ENCODE measurements at regions not wholly inside any gene's neighbourhood (a gene's known extent, or its start where the extent isn't known, plus 50 kb on each side); places are given as distances from the start of the nearest gene placed in this dataset.

DNA sequence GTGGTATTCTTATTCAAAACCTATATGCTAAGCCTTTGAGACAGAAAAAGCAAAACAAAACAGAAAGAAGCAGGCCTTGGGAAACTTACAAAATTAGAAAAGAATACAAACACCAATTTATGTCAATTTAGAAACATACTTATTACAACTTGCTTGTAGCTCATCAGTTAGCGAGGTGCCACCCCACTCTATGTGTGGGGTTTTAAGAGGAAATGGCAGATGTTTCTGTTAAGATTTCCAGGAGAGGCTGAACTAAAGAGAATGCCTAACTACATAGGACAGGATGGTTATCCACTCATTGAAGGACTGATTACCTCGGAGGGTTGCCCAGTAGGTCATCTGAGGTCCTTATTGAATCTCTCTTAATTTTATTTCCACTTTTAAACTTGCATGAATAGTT, 302.0 kb downstream of the ETS1 start:
- no peak for ATAC-seq
- TF ChIP-seq CSDC2 (CRISPR knock-in tag; IDR thresholded peaks at IDR 0.05) (no peak), ESRRG (CRISPR knock-in tag; IDR thresholded peaks at IDR 0.05) (no peak), PATZ1 (CRISPR knock-in tag; IDR thresholded peaks at IDR 0.05; ENCODE audit: borderline replicate concordance) (no peak), CSRNP3 (CRISPR knock-in tag; IDR thresholded peaks at IDR 0.05) (no peak), TOX (CRISPR knock-in tag; IDR thresholded peaks at IDR 0.05; ENCODE audit: borderline replicate concordance) (no peak), RARB (CRISPR knock-in tag; IDR thresholded peaks at IDR 0.05) (no peak), ISL1 (CRISPR knock-in tag; IDR thresholded peaks at IDR 0.05) (no peak), TCF4 (CRISPR knock-in tag; IDR thresholded peaks at IDR 0.05; ENCODE audit: borderline replicate concordance) (no peak), ZFP30 (CRISPR knock-in tag; IDR thresholded peaks at IDR 0.05) (no peak), ZNF8 (CRISPR knock-in tag; IDR thresholded peaks at IDR 0.05) (no peak), ZFP3 (CRISPR knock-in tag; IDR thresholded peaks at IDR 0.05) (no peak), ARNTL (CRISPR knock-in tag; IDR thresholded peaks at IDR 0.05; ENCODE audit: borderline replicate concordance, low read depth) (no peak), BACH2 (CRISPR knock-in tag; IDR thresholded peaks at IDR 0.05; ENCODE audit: borderline replicate concordance) (no peak), ZNF70 (CRISPR knock-in tag; IDR thresholded peaks at IDR 0.05) (no peak), ZNF565 (CRISPR knock-in tag; conservative IDR thresholded peaks at IDR 0.05; ENCODE audit: low read depth) (no peak), POU6F1 (CRISPR knock-in tag; IDR thresholded peaks at IDR 0.05; ENCODE audit: borderline replicate concordance, low read depth) (no peak), PPARA (CRISPR knock-in tag; IDR thresholded peaks at IDR 0.05; ENCODE audit: borderline replicate concordance) (no peak), ZC3H10 (CRISPR knock-in tag; IDR thresholded peaks at IDR 0.05) (no peak), CREB5 (CRISPR knock-in tag; IDR thresholded peaks at IDR 0.05; ENCODE audit: low read depth) (no peak), TSHZ2 (CRISPR knock-in tag; IDR thresholded peaks at IDR 0.05) (no peak)

DNA sequence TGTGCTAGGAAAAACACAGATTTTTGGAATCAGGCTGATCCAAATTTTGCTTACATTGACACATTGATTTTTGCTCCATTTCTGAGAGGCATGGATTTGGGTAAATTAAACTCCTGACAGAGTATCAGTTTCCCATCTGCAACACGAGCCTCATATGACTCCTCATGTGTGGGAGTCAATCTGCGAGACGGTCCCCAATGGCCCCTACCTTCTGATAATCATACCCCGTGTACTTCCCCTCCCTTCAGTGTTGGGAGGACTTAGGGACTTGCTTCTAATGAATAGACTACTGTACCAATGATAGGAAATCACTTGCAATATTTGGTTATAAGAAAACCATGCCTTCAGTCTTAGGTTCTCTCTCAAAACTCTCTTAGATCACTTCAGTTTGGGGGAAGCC, 302.7 kb downstream of the ETS1 start:
- no peak for ATAC-seq
- no peak for TF ChIP-seq CSRNP3 (CRISPR knock-in tag; IDR thresholded peaks at IDR 0.05)
- TF ChIP-seq TOX (CRISPR knock-in tag; IDR thresholded peaks at IDR 0.05; ENCODE audit: borderline replicate concordance) = no peak
- TF ChIP-seq OSR1 (CRISPR knock-in tag; IDR thresholded peaks at IDR 0.05) = no peak
- no peak for TF ChIP-seq ZFP30 (CRISPR knock-in tag; IDR thresholded peaks at IDR 0.05)
